Epithelial cell of prostate (primary cell): ENCODE measurements at regions not wholly inside any gene's neighbourhood (a gene's known extent, or its start where the extent isn't known, plus 50 kb on each side); places are given as distances from the start of the nearest gene placed in this dataset.
A peak's percentile ranks its signal among the peaks of the same experiment; 100 is the strongest.

Experiments used
- DNase-seq: peaks from one replicate; pipeline ENCODE4 v3.0.0-alpha.2; 2011; ENCODE audit warnings: low read depth, low spot score
- H3K27ac ChIP-seq: fragments of 450-650 bp; 2 replicates; pipeline ENCODE4 v1.5.1; 2017; ENCODE audit warnings: mild to moderate bottlenecking

- no peak for DNase-seq
- H3K27ac ChIP-seq = no peak overlapping the region
These were observed 105.2 kb upstream of the IER5L start for GRCh38 chr9:129283291-129283691.

- DNase-seq = no peak
- no peak overlapping the region for H3K27ac ChIP-seq
These were observed 104.7 kb upstream of the IER5L start for GRCh38 chr9:129282731-129283211.

GRCh38 chr9:129282272-129282671 lies 104.2 kb upstream of the IER5L start:
- H3K27ac ChIP-seq = no peak overlapping the region
- DNase-seq = no peak

GRCh38 chr9:129281506-129282145 lies 103.6 kb upstream of the IER5L start:
- H3K27ac ChIP-seq = no peak overlapping the region
- DNase-seq = no peak

GRCh38 chr9:129280623-129281271 lies 102.7 kb upstream of the IER5L start:
- no peak overlapping the region for H3K27ac ChIP-seq
- no peak for DNase-seq

- H3K27ac ChIP-seq = no peak overlapping the region
- no peak for DNase-seq
These were observed 102.2 kb upstream of the IER5L start for GRCh38 chr9:129280236-129280622.

- peak overlapping the region; percentile 60 for H3K27ac ChIP-seq
These were observed 100.6 kb upstream of the IER5L start for GRCh38 chr9:129278391-129279237.

GRCh38 chr9:129276486-129277230 lies 98.6 kb upstream of the IER5L start:
- DNase-seq = no peak
- H3K27ac ChIP-seq = no peak overlapping the region

More at GRCh38 chr9:129278391-129279237, 100.6 kb upstream of the IER5L start:
- peak; percentile 51 for DNase-seq

GRCh38 chr9:129275626-129276247 lies 97.7 kb upstream of the IER5L start:
- no peak overlapping the region for H3K27ac ChIP-seq
- no peak for DNase-seq

GRCh38 chr9:129273941-129274684 lies 96.1 kb upstream of the IER5L start:
- H3K27ac ChIP-seq = no peak overlapping the region
- no peak for DNase-seq

- no peak for DNase-seq
- H3K27ac ChIP-seq = no peak overlapping the region
These were observed 95.3 kb upstream of the IER5L start for GRCh38 chr9:129273136-129273895.

- DNase-seq = no peak
- no peak overlapping the region for H3K27ac ChIP-seq
These were observed 94.4 kb upstream of the IER5L start for GRCh38 chr9:129272348-129273025.

GRCh38 chr9:129270903-129271431 lies 92.9 kb upstream of the IER5L start:
- no peak overlapping the region for H3K27ac ChIP-seq
- no peak for DNase-seq

- no peak for DNase-seq
- H3K27ac ChIP-seq = no peak overlapping the region
These were observed 92.1 kb upstream of the IER5L start for GRCh38 chr9:129270205-129270604.

- no peak overlapping the region for H3K27ac ChIP-seq
- no peak for DNase-seq
These were observed 89.1 kb upstream of the IER5L start for GRCh38 chr9:129267141-129267540.

- H3K27ac ChIP-seq = no peak overlapping the region
- no peak for DNase-seq
These were observed 88.5 kb upstream of the IER5L start for GRCh38 chr9:129266536-129266935.

GRCh38 chr9:129264388-129264787 lies 86.3 kb upstream of the IER5L start:
- DNase-seq = no peak
- H3K27ac ChIP-seq = no peak overlapping the region

GRCh38 chr9:129263836-129264235 lies 85.8 kb upstream of the IER5L start:
- no peak for DNase-seq
- H3K27ac ChIP-seq = no peak overlapping the region
